ACHN (cell line): ENCODE measurements at regions not wholly inside any gene's neighbourhood (a gene's known extent, or its start where the extent isn't known, plus 50 kb on each side); places are given as distances from the start of the nearest gene placed in this dataset.
"Not testable (repeated sequence)": the region's sequence is repeated elsewhere in the genome, so short reads cannot be mapped to it uniquely, and the experiment has no call there.

Experiments
- DNase-seq: peaks from one replicate; pipeline ENCODE4 v3.0.0-alpha.2; 2015
- in situ Hi-C: cut with HindIII; loops from 2 replicates; pipeline ENCODE4 v1.10.0; 2017; ENCODE audit warnings: low sequenced_read_pairs, low pct_ligation_motif_present, low pct_unique_long_range_greater_than_20kb

DNA sequence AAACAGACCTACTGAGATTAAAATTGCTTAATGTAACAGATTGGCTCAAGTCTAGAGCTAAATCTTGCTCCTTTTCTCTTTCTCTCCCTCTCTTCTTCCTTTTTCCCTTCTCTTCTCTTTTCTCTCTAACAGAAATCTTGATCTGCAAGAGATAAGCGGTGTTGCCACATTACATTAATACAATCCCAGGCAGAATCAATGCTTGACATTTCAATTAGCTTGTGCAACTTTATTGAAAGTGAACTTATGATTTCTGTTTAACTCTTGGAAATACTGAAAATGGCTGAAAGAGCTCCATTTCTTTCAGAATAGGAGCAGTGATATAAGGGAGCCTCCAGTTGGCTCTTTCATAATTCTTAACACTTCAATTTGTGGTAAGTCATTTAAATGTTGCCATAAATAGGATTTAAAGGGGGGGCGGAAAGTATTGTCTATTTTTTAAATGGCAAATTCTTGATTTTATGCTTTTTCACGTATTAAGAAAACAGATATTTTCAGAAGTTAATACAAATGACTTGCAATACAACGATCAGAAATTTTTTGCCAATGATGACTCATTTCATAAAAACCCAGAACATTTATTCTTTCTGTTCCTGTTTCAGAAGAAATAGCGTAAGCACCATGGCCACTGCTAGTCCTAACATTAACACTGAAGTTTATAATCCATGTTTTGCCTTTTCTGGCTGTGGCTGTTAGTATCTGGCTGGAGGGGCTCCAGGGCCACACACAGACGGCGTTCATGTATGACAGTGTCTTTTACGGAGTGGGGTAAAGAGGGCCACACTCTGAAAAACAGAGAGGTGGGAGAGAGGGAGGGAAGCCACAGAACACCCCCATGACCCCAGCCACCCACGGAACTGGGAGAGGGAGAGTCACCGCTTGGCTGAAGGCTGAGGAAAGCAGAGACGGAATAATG, 115.7 kb upstream of the FAT1 start:
- peak; percentile 73 for DNase-seq
- in situ Hi-C loops = no loop called here

DNA sequence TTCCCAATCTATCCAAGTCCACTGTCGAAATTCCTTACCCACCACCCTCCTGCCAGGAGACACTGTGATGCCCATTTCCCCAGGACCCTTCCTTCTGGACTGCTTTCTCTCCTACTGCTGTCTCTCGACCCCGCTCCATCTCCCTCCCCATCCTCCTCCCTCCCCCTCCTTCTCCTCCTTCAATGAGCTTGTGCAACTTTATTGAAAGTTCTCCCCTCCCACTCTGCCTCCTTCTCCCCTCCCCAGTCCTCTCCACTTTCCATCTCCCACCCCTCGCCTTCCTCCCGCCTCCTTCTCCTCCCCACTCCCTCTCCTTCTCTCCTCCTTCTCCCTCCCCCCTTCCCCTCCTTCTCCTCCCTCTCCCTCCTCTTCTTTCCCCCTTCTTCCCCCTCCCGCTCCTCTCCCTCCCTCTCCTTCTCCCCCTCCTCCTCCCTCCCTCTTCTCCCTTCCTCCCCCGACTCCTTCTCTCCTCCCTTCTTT, 116.6 kb upstream of the FAT1 start:
- in situ Hi-C loops = no loop called here
- peak; percentile 94 for DNase-seq

- peak; percentile 80 for DNase-seq
Measured at GRCh38 chr4:186840771-186841301, 117.2 kb upstream of the FAT1 start.

GRCh38 chr4:186844059-186844681, 120.5 kb upstream of the FAT1 start:
- in situ Hi-C loops = no loop called here
- peak; percentile 62 for DNase-seq

More at GRCh38 chr4:186840771-186841301, 117.2 kb upstream of the FAT1 start:
- in situ Hi-C loops = no loop called here

DNA sequence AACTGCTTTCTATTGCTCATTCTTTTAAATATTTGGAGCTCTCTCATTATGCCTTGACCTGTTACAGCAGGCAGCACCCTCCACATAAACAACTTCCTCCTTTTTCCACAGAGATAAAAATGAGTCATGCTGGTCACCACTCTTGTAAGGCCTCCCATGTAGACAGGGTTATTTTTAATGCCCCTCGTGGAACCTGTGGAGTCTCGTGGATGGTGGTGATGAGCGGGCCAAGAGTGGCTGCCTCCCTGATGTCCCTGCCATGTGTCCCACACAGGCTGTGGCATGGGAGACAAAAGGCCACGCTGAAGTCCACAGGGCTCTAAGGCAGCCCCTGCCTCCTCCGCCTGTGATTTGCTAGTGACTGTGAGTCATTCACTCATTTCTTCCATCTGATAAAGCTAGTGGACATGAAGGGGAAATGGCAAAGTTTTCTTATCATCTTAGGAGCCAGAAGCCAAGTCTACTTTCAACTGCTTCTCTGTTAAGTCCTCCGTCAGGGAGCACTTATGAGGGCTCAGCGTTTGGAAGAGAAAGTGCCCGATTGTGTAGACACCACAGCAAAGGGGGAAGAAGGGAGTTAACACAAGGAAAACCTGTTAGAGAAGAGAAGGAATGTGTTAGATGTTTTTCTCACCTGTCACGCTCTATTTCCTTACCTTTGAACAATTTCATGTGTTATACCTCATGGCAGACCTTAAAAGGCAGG, 121.6 kb upstream of the FAT1 start:
- in situ Hi-C loops = no loop called here
- DNase-seq = peak; percentile 78

- no peak for DNase-seq
- in situ Hi-C loops = no loop called here
Measured at GRCh38 chr4:186846426-186846825, 122.8 kb upstream of the FAT1 start.

DNA sequence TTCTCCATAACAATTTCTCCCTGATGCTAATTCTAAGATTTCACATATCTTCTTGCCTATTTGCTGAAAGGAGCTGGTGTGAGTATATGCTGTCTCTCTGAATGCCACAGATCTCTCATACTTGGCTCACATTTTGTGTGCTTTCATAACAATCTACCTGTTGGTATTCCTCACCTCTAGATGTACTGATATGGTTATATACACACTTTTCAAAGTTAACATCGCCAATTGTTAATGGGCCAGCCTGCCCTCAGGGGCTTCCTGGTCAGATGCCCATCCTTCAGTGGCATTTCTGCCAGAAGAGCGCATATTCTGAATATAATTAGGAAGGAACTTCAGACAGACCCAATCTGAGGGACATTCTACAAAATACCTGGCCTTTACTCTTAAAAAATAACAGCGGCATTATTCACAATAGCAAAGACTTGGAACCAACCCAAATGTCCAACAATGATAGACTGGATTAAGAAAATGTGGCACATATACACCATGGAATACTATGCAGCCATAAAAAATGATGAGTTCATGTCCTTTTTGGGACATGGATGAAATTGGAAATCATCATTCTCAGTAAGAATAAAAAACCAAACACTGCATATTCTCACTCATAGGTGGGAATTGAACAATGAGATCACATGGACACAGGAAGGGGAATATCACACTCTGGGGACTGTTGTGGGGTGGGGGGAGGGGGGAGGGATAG, 123.9 kb upstream of the FAT1 start:
- DNase-seq, in situ Hi-C loops: not testable (repeated sequence)

GRCh38 chr4:186848437-186848836, 124.8 kb upstream of the FAT1 start:
- in situ Hi-C loops = no loop called here
- DNase-seq = no peak

DNA sequence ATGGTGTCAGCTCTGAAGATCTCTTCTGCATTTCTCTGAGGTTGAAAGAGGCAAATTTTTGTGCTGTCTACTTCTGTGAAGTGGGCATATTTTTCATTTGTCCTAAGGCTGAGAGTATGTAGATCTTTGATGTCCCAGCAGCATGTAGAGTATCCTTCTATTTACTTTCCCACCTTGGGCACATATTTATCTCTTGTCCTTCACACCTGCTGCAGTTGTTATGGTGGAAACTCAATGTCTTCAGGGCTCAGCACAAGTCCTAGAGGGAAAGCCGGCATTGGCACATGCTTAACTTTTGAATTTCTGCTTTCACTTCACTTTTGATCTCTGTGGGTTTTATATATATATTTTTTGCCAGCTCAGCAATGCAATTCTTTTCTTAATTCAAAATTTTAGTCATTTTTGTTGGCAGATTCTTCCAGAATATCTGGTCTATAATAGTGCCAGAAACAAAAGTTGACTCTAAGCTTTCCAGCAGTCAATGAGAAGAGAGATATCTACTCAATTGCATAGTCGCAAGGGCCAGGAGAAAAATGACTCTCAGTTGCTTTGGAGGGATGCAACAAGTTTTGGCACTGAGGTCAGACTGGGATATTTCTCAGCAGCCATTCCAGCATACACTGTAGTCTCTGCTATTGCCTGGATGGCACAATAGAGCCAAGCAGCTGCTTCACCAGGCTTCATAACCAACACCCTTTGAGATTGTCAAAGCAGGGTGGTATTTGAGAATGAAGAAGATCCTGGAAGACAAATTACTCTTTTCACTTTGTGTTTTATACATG, 127.8 kb upstream of the FAT1 start:
- in situ Hi-C loops = no loop called here
- no peak for DNase-seq

GRCh38 chr4:186852073-186852420, 128.4 kb upstream of the FAT1 start:
- in situ Hi-C loops = no loop called here

GRCh38 chr4:186852964-186853391, 129.3 kb upstream of the FAT1 start:
- in situ Hi-C loops = no loop called here

More at GRCh38 chr4:186852073-186852420, 128.4 kb upstream of the FAT1 start:
- DNase-seq = no peak

DNA sequence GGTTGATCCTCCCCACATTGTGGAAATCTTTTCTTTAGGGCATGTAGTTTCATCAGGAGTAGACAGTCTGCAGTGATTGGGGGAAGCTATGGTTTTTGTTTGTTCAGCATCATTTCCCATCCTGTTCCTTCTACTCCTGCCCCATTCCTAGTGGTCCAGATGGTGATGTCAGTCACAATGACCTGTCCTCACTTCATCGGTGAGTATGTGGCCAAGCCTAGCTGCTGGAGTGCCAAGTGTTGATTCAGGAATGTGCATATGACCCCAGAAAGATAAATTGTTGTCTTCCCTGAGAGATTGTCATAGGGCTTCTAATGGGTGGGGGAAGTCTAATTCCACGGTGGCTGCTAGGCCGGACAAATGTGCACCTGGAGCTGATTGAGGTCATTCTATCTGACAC, 130.6 kb upstream of the FAT1 start:
- in situ Hi-C loops = no loop called here
- DNase-seq = peak; percentile 57

More at GRCh38 chr4:186852964-186853391, 129.3 kb upstream of the FAT1 start:
- DNase-seq = no peak

GRCh38 chr4:186855111-186855510, 131.5 kb upstream of the FAT1 start:
- in situ Hi-C loops = no loop called here
- DNase-seq = no peak

- no peak for DNase-seq
- in situ Hi-C loops = no loop called here
Measured at GRCh38 chr4:186857793-186858192, 134.1 kb upstream of the FAT1 start.

- no peak for DNase-seq
- in situ Hi-C loops = no loop called here
Measured at GRCh38 chr4:186858355-186858754, 134.7 kb upstream of the FAT1 start.

DNA sequence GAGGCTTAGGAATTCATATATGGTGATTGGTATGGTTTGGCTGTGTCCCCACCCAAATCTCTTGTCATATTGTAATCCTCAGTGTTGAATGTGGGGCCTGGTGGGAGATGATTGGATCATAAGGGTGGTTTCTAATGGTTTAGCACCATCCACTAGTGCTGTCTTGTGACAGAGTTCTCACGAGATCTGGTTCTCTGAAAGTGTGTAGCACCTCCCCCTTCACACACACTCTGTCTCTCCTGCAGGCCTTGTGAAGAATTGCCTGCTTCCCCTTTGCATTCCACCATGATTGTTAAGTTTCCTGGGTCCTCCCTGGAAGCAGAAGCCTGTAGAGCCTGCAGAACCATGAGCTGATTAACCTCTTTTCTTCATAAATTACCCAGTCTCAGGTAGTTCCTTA, 135.8 kb upstream of the FAT1 start:
- in situ Hi-C loops = no loop called here
- DNase-seq = no peak

- in situ Hi-C loops = no loop called here
- no peak for DNase-seq
Measured at GRCh38 chr4:186861317-186861716, 137.7 kb upstream of the FAT1 start.

GRCh38 chr4:186871856-186872255, 148.2 kb upstream of the FAT1 start:
- in situ Hi-C loops = no loop called here
- no peak for DNase-seq
